NOMO-1 treated with DMSO at 0.1 percent for 48 hours (cell line): ENCODE measurements at regions not wholly inside any gene's neighbourhood (a gene's known extent, or its start where the extent isn't known, plus 50 kb on each side); places are given as distances from the start of the nearest gene placed in this dataset.
"Not testable (repeated sequence)": the region's sequence is repeated elsewhere in the genome, so short reads cannot be mapped to it uniquely, and the experiment has no call there.

Source experiments
- DNase-seq: peaks from one replicate; lab custom pipeline; 2025; ENCODE audit not compliant: unreplicated experiment; lab: John Stamatoyannopoulos, UW

- DNase-seq, result not testable (repeated sequence)
These were observed 184.5 kb downstream of the NPIPB11 start for GRCh38 chr16:29222008-29222407.

- not testable (repeated sequence) for DNase-seq
These were observed 185.1 kb downstream of the NPIPB11 start for GRCh38 chr16:29221281-29221955.

GRCh38 chr16:29220647-29221191 is 185.8 kb downstream of the NPIPB11 start:
- DNase-seq, result not testable (repeated sequence)

GRCh38 chr16:29219966-29220646 is 186.4 kb downstream of the NPIPB11 start:
- DNase-seq, result not testable (repeated sequence)

- not testable (repeated sequence) for DNase-seq
These were observed 186.9 kb downstream of the NPIPB11 start for GRCh38 chr16:29219562-29219961.

GRCh38 chr16:29218649-29219048 is 187.9 kb downstream of the NPIPB11 start:
- not testable (repeated sequence) for DNase-seq

- not testable (repeated sequence) for DNase-seq
These were observed 188.3 kb downstream of the NPIPB11 start for GRCh38 chr16:29218171-29218570.

- not testable (repeated sequence) for DNase-seq
These were observed 188.8 kb downstream of the NPIPB11 start for GRCh38 chr16:29217752-29218126.

- not testable (repeated sequence) for DNase-seq
These were observed 189.3 kb downstream of the NPIPB11 start for GRCh38 chr16:29217104-29217751.

- DNase-seq, result not testable (repeated sequence)
These were observed 192.7 kb downstream of the NPIPB11 start for GRCh38 chr16:29213770-29214169.

- DNase-seq, result not testable (repeated sequence)
These were observed 193.3 kb downstream of the NPIPB11 start for GRCh38 chr16:29213251-29213650.

- DNase-seq, result not testable (repeated sequence)
These were observed 194.2 kb downstream of the NPIPB11 start for GRCh38 chr16:29212084-29213027.

GRCh38 chr16:29211456-29211855 is 195.1 kb downstream of the NPIPB11 start:
- not testable (repeated sequence) for DNase-seq

GRCh38 chr16:29210299-29211150 is 196.0 kb downstream of the NPIPB11 start:
- DNase-seq, result not testable (repeated sequence)

GRCh38 chr16:29206120-29206519 is 200.4 kb downstream of the NPIPB11 start:
- not testable (repeated sequence) for DNase-seq

GRCh38 chr16:29205151-29205550 is 201.4 kb downstream of the NPIPB11 start:
- DNase-seq, result not testable (repeated sequence)

GRCh38 chr16:29204806-29205135 is 201.7 kb downstream of the NPIPB11 start:
- DNase-seq, result no peak

GRCh38 chr16:29203933-29204805 is 202.3 kb downstream of the NPIPB11 start:
- DNase-seq, result not testable (repeated sequence)
